ENCODE measurements at regions not wholly inside any gene's neighbourhood (a gene's known extent, or its start where the extent isn't known, plus 50 kb on each side); places are given as distances from the start of the nearest gene placed in this dataset.
"Not testable (repeated sequence)": the region's sequence is repeated elsewhere in the genome, so short reads cannot be mapped to it uniquely, and the experiment has no call there.

DNA sequence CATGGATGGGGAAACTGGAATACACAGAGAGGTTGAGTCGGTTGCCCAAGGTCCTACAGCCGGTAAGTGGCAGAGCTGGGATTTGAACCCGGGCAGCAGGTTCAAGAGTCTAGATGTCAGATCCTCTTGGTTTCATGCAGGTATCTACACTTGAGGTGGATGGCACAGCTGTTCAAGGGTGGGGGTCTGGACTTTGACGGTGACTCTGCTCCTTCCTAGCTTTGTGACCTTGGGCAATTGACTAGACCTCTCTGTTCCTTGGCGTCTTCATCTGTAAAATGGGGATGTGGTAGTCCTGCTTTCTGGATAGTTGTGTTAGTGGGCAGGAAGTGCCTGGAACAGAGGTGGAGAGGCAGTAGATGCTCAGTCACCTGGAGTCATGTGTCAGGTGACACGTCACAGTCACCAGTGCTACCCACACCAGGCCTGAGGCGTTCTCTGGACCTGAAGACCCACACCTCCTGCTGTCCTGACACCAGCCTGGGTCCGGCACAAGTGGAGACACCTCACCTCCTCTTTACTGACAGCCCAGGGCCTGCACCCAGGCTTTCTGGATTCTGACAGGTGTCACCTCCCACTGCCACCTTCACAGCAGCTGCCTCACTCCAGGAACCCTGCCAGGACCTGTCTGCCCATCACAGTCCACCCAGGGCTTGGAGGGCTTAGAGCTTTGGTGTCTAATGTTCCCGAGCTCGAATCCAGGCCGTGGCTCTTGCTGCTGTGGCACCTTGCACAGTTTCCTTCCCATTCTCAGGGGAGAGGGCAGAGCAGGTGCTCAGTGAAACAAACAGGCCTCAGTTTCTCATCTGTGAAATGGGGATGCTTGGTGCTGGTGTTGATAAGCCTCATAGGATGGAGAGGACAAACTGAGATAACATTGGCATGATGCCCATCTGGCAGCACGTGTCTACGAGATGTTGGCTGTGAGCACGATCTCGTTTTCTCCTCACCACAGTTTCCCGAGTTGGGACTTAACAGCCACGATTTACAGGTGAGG lies 83.2 kb upstream of the RUNX3 start:
- Mint-ChIP-seq H3K27ac (no peak overlapping the region), H3K36me3 (ENCODE audit: low read depth) (no peaks in the 10 kb centered on the region), H3K27me3 (peaks cover 17% of the 10 kb centered on the region), H3K4me3 (no peak overlapping the region), H3K9me3 (no peaks in the 10 kb centered on the region), H3K4me1 (ENCODE audit: low read depth) (peaks cover 44% of the 10 kb centered on the region)
- intact Hi-C loops (cut with micrococcal nuclease): loop anchor here (1.0 kb wide), 1 partner anchor 8 kb away; no protein-coding TSS in a partner anchor

DNA sequence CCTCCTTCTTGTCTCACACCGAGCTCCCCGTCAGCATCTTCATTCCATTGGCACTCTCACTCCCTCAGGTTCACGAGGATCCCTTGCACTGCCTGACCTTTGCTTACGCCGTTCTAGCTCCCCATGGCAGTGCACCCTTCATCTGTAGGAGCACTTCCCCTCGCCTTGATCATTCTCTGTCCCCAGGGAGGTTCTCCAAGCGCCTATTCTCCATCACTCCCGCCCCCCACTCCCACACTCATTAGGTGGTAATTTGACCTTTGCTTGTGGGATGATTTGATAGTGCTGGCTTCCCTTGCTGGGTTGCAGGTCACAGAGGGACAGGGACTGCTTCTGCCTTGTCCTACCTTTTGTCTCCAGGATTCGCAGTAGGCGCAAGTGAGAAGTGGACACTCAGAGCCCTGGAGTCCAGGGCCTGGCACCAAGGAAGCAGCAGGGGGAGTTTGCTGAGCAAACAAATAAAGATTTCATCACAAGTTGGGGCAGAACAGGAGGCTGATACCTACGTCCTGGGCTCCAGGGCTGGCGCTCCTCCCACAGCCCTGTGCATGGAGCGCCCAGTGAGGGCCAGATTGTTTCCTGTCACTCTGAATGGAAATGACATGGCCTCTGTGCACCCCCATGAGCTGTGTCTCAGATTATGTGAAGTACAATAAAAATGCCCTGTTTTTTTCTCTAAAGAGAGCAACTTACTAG lies 82.0 kb upstream of the RUNX3 start:
- no peak overlapping the region for H3K4me3 Mint-ChIP-seq
- H3K27me3 Mint-ChIP-seq: peaks cover 21% of the 10 kb centered on the region
- H3K27ac Mint-ChIP-seq: no peak overlapping the region
- no peaks in the 10 kb centered on the region for H3K36me3 Mint-ChIP-seq (ENCODE audit: low read depth)
- no peaks in the 10 kb centered on the region for H3K9me3 Mint-ChIP-seq
- peaks cover 44% of the 10 kb centered on the region for H3K4me1 Mint-ChIP-seq (ENCODE audit: low read depth)
- intact Hi-C loops (cut with micrococcal nuclease): no loop called here

DNA sequence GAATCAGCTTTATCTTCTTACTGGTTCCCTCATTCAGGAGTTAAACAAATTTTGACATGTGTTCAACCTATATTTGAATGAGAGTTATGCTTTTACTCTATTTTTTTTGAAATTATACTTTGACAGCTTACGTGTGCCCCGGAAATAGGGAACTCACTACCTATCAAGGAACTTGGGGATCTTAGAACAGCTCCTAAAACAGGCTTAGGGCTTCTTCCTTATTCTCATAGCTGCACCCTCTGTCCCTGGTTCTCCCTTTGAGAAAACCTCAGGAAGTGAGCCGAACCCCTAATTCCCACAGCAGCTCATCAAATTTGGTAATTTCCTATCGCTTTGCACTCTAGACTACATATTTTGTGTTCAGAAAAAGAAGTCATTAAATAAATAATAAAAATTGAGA lies 81.2 kb upstream of the RUNX3 start:
- no peak overlapping the region for H3K27ac Mint-ChIP-seq
- peaks cover 28% of the 10 kb centered on the region for H3K27me3 Mint-ChIP-seq
- peaks cover 50% of the 10 kb centered on the region for H3K4me1 Mint-ChIP-seq (ENCODE audit: low read depth)
- H3K36me3 Mint-ChIP-seq (ENCODE audit: low read depth): no peaks in the 10 kb centered on the region
- intact Hi-C loops (cut with micrococcal nuclease): no loop called here
- no peak overlapping the region for H3K4me3 Mint-ChIP-seq
- H3K9me3 Mint-ChIP-seq: no peaks in the 10 kb centered on the region

DNA sequence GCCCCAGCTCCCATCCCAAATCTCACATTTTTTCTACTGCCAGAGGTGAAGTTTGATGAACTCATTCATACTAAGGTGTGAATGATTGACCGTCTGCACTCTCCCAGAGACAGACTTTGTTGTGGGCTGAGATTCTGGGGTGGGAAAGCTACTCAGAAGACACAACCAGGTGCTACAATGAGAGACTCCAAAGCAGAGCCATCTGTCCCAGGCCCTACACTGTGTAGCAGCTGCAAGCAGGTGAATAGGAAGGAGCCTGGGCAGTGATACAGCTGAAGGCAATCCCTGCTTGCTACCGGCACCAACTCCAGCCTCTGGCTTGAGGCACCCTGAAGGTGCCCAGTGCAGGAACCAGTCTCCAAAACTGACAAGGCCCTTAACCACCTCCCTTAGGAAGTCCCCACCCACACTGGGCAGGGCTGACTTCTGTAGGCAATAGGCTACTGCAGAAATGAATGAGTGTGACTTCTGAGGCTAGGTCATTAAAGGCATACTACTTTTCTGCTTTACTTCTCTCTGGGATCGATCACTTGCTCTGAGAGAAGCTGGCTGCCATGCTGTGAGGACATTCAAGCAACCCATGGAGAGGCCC lies 79.7 kb upstream of the RUNX3 start:
- peak overlapping the region; percentile 46 for H3K27ac Mint-ChIP-seq
- peaks cover 30% of the 10 kb centered on the region for H3K27me3 Mint-ChIP-seq
- intact Hi-C loops (cut with micrococcal nuclease): no loop called here
- H3K4me1 Mint-ChIP-seq (ENCODE audit: low read depth): peaks cover 57% of the 10 kb centered on the region
- H3K9me3 Mint-ChIP-seq: no peaks in the 10 kb centered on the region
- H3K4me3 Mint-ChIP-seq: no peak overlapping the region
- no peaks in the 10 kb centered on the region for H3K36me3 Mint-ChIP-seq (ENCODE audit: low read depth)

DNA sequence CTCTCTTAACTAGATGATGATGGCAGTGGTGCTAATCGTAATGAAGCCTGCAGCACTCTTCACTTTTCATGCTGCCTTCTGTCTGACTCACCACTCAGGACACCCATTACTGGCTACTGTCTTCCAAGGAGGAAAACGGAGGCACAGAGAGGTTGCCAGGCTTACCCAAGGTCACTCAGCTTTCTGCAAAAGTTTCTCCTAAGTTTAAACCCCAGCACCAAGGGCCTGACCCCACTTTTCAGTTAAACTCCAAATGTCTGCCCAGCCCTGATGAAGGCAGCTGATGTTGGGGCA lies 78.1 kb upstream of the RUNX3 start:
- H3K4me3 Mint-ChIP-seq: no peak overlapping the region
- no peaks in the 10 kb centered on the region for H3K9me3 Mint-ChIP-seq
- peaks cover 63% of the 10 kb centered on the region for H3K4me1 Mint-ChIP-seq (ENCODE audit: low read depth)
- no peaks in the 10 kb centered on the region for H3K36me3 Mint-ChIP-seq (ENCODE audit: low read depth)
- H3K27me3 Mint-ChIP-seq: peaks cover 30% of the 10 kb centered on the region
- intact Hi-C loops (cut with micrococcal nuclease): no loop called here
- no peak overlapping the region for H3K27ac Mint-ChIP-seq

DNA sequence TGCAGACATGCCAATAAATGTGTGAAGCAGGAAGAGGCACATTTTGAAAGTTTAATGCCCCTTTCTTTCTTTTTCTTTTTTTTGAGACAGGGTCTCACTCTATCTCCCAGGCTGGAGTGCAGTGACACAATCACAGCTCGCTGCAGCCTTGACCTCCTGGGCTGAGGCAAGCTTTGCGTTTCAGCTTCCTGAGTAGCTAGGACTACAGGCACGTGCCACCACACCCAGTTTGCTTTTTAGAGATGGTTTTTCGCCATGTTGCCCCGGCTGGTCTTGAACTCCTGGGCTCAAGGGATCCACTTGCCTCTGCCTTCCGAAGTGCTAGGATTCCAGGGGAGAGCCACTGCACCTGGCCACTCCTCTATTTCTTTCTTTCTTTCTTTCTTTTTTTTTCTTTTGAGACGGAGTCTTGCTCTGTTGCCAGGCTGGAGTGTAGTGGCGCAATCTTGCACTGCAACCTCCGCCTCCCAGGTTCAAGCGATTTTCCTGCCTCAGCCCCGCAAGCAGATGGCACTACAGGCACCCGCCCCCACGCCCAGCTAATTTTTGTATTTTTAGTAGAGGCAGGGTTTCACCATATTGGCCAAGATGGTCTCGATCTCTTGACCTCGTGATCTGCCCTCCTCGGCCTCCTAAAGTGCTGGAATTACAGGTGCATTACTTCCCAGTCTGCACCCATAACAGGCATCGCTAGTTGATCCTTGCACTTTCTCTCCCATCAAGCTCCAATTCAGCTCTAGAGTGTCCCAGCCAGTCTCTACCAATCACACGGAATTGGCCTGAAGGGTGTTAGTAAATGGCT lies 77.5 kb upstream of the RUNX3 start:
- intact Hi-C loops (cut with micrococcal nuclease); H3K36me3 Mint-ChIP-seq (ENCODE audit: low read depth); H3K9me3 Mint-ChIP-seq: not testable (repeated sequence)
- peaks cover 30% of the 10 kb centered on the region for H3K27me3 Mint-ChIP-seq
- peak overlapping the region; percentile 47 for H3K4me3 Mint-ChIP-seq
- H3K4me1 Mint-ChIP-seq (ENCODE audit: low read depth): peaks cover 63% of the 10 kb centered on the region
- H3K27ac Mint-ChIP-seq: peak overlapping the region; percentile 74

DNA sequence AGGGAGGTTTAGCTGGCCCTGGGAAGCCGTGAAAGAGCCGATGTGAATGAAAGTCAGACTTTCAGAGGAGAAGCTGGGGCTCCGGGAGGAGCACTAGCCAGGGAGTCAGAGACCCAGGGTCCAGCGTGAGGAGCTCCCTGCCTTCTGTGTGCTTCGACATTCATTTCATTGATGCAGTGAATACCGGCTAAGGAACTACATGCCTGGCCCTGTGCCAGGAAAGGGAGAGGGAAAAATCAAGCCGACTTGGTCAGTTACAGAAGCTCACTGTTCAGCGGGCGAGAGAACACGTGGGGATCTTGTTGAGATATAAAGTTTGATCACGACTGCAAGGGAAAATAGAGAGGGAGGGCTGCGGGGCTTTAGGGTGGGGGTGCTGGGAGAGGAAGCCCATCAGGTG lies 76.7 kb upstream of the RUNX3 start:
- peaks cover 55% of the 10 kb centered on the region for H3K4me1 Mint-ChIP-seq (ENCODE audit: low read depth)
- H3K27ac Mint-ChIP-seq: peak overlapping the region; percentile 74
- intact Hi-C loops (cut with micrococcal nuclease): no loop called here
- H3K9me3 Mint-ChIP-seq: no peaks in the 10 kb centered on the region
- no peaks in the 10 kb centered on the region for H3K36me3 Mint-ChIP-seq (ENCODE audit: low read depth)
- peak overlapping the region; percentile 47 for H3K4me3 Mint-ChIP-seq
- peaks cover 30% of the 10 kb centered on the region for H3K27me3 Mint-ChIP-seq

DNA sequence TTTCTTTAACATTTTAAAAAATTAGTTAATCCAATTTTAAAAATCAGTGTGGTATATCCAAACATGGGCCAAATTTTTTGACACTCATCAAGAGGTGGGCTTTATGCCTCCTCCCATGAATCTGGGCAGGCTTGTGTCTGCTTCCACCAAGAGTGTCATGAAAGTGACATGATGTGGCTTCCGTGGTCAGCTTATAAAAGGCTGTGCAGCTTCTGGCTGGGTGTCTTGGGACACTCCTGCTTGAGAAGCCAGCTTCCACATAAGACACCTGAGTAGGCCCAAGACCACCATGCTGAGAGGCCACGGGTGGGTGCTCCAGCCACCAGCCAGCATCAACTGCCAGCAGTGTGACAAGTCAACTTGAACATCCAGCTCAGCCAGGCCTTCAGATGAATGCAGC lies 74.3 kb upstream of the RUNX3 start:
- peaks cover 27% of the 10 kb centered on the region for H3K27me3 Mint-ChIP-seq
- no peak overlapping the region for H3K4me3 Mint-ChIP-seq
- peaks cover 48% of the 10 kb centered on the region for H3K4me1 Mint-ChIP-seq (ENCODE audit: low read depth)
- no peaks in the 10 kb centered on the region for H3K36me3 Mint-ChIP-seq (ENCODE audit: low read depth)
- H3K9me3 Mint-ChIP-seq: no peaks in the 10 kb centered on the region
- H3K27ac Mint-ChIP-seq: no peak overlapping the region
- intact Hi-C loops (cut with micrococcal nuclease): no loop called here

DNA sequence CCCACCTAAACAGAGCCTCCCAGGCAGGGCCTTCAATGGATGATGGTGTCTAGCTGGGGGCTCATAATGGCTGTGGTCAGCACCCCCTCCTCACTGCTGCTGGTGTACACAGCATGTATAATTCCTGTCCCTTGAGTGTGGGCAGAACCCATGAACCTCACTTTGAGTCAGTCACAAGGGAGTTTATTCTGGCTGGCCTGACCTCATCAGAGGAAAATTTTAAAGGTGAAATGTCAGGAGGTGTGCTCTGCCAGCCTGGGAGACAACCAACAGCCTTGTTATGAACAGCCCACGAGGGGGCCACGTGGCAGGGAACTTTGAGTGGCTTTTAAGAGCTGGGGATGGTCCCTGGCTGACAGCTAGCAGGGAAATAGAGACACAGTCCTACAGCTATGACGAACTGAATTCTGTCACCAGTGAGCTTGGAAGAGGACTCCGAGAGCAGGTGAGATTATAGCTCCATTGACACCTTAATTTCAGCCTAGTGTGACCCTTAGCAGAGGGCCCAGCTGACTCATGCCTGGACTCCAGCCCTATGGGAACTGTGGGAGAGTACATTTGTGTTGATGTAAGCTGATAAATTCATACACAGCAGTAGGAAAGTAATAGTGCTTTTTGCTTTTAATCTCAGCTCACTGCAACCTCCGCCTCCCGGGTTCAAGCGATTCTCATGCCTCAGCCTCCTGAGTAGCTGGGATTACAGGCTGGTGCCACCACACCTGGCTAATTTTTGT lies 73.5 kb upstream of the RUNX3 start:
- no peaks in the 10 kb centered on the region for H3K36me3 Mint-ChIP-seq (ENCODE audit: low read depth)
- H3K4me1 Mint-ChIP-seq (ENCODE audit: low read depth): peaks cover 49% of the 10 kb centered on the region
- peaks cover 26% of the 10 kb centered on the region for H3K27me3 Mint-ChIP-seq
- H3K27ac Mint-ChIP-seq: no peak overlapping the region
- H3K9me3 Mint-ChIP-seq: no peaks in the 10 kb centered on the region
- no peak overlapping the region for H3K4me3 Mint-ChIP-seq
- intact Hi-C loops (cut with micrococcal nuclease): no loop called here

DNA sequence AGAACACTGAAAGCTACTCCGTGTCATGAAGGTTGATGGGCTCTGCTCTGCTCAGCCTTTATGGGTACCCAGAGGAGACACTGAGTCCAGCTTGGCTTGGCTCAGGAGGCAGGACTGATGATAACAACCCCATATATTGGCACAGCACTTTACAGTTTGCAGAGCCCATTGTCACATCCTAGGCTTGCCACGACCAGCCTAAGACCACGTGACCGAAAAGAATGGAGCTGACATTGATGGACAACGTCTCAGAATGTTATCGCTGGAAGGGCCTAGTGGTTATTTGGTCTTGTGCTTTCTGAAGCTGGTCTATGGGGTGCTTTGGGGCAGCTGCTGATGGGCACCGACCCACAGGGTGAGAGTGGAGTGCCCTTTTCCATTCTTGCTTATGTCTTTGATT lies 72.9 kb upstream of the RUNX3 start:
- Mint-ChIP-seq H3K9me3 (no peaks in the 10 kb centered on the region), H3K4me1 (ENCODE audit: low read depth) (peaks cover 46% of the 10 kb centered on the region), H3K27me3 (peaks cover 24% of the 10 kb centered on the region), H3K36me3 (ENCODE audit: low read depth) (no peaks in the 10 kb centered on the region), H3K27ac (no peak overlapping the region), H3K4me3 (no peak overlapping the region)
- intact Hi-C loops (cut with micrococcal nuclease): no loop called here

DNA sequence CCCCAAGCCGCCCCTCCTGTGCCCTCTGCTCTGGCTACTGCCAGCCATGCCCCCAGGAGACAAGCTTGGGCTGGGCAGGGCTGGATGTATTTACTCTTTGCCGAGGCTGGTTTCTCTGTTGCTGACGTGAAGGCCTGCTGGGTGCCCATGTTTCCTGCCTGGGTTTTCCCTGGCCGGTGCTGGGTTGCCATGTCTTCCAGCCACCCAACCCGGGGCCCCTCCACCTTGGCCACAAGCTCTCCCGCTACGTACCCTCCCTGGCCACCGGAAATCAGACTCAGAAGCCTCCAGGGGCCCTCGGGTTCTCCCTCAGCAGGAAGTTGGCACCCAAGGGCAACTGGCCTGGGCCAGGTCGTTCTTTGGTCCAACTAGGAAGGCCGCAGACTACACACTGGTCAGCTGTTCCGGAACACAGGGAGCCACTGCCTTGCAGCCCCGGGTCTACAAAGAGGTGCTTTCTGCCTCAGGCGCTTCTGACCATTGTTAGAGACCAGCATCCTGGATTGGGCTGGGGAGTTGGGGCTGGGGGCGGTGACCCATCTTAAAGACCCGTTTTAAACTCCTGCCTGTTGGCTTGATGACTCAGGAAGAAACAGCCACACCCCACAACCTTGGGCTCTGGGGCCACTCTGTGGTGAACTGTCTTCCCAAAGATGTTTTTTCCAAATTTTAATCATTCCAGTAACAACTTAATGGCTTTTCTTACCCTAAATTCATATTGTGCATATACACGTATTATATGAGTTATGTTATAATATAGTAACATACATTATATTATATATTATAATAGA lies 71.2 kb upstream of the RUNX3 start:
- Mint-ChIP-seq H3K4me3 (no peak overlapping the region), H3K27me3 (peaks cover 21% of the 10 kb centered on the region), H3K9me3 (peaks cover 6% of the 10 kb centered on the region), H3K36me3 (ENCODE audit: low read depth) (no peaks in the 10 kb centered on the region), H3K4me1 (ENCODE audit: low read depth) (peaks cover 42% of the 10 kb centered on the region), H3K27ac (no peak overlapping the region)
- intact Hi-C loops (cut with micrococcal nuclease): no loop called here

DNA sequence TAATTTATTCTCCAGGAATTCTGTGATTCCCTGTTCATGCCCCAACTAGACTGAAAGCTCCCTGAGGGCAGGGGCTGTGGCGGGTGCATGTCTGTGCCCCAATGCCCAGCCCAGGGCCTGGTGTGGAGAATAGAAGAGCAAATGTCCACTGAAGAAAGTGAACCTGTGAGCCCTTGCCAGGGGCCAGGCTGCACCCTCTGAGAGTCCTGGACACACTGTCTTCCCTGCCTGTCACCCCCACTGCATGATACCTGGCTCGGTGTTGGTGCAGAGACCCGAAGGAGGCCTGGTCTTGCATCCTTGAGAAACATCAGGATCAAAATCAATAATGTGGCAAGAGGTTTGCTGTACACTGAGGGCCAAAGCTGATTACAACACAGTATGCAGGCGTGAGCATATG lies 69.8 kb upstream of the RUNX3 start:
- Mint-ChIP-seq H3K36me3 (ENCODE audit: low read depth) (no peaks in the 10 kb centered on the region), H3K9me3 (peaks cover 6% of the 10 kb centered on the region), H3K4me3 (no peak overlapping the region), H3K27ac (peak overlapping the region; percentile 3), H3K27me3 (peaks cover 15% of the 10 kb centered on the region), H3K4me1 (ENCODE audit: low read depth) (peaks cover 38% of the 10 kb centered on the region)
- intact Hi-C loops (cut with micrococcal nuclease): no loop called here
